Vagina (tissue), 2 donors: ENCODE measurements at regions not wholly inside any gene's neighbourhood (a gene's known extent, or its start where the extent isn't known, plus 50 kb on each side); places are given as distances from the start of the nearest gene placed in this dataset.
A peak's percentile ranks its signal among the peaks of the same experiment; 100 is the strongest.

Experiments used
- DNase-seq, 2 donors: peaks; one replicate each; pipeline ENCODE4 v3.0.0-alpha.2; 2017; ENCODE audit errors: extremely low spot score in 2 of 2
- H3K27ac ChIP-seq: fragments of 200-600 bp; sonication (generic); one replicate; pipeline ENCODE4 v1.5.1; 2019
- H3K27me3 ChIP-seq: fragments of 200-600 bp; sonication (generic); one replicate; pipeline ENCODE4 v1.5.1; 2019
- H3K36me3 ChIP-seq, 2 donors: fragments of 200-600 bp; sonication (generic); one replicate each; pipeline ENCODE4 v1.5.1; 2017 to 2019
- H3K4me1 ChIP-seq: fragments of 200-600 bp; sonication (generic); one replicate; pipeline ENCODE4 v1.5.1; 2019
- H3K4me3 ChIP-seq, 2 donors: fragments of 200-600 bp; sonication (generic); 1 replicate in 1 of 2; 2 replicates in 1 of 2; pipeline ENCODE4 v1.5.1; 2016 to 2019
- H3K9me3 ChIP-seq: fragments of 200-600 bp; sonication (generic); one replicate; pipeline ENCODE4 v1.5.1; 2019
- CTCF ChIP-seq, 3 experiments: fragments of 450-650 bp in 2 of 3; fragments of 200-600 bp in 1 of 3; sonication (generic) in 1 of 3; IDR thresholded peaks; one replicate each; pipeline ENCODE4 v1.5.1; 2017 to 2019; ENCODE audit warnings: antibody characterized with exemption in 3 of 3, mild to moderate bottlenecking in 2 of 3, moderate library complexity in 2 of 3
- POLR2A ChIP-seq, 2 donors: fragments of 450-650 bp; IDR thresholded peaks; one replicate each; pipeline ENCODE4 v1.6.1; 2017; ENCODE audit warnings: antibody characterized with exemption in 2 of 2, mild to moderate bottlenecking in 2 of 2, moderate library complexity in 2 of 2
- POLR2AphosphoS5 ChIP-seq, 2 donors: sonication (generic); formaldehyde crosslinking; IDR thresholded peaks; one replicate each; pipeline ENCODE4 v1.9.0; 2017; ENCODE audit warnings: antibody characterized with exemption in 2 of 2, mild to moderate bottlenecking in 2 of 2, low read depth in 1 of 2; ENCODE audit not compliant: insufficient read depth in 1 of 2
- intact Hi-C: fragments of 100-400 bp; cut with DNase I; formaldehyde crosslinking; loops from one replicate; pipeline ENCODE4 v1.15.1; 2023

- H3K9me3 ChIP-seq, result no peaks in the 10 kb centered on the region
- no peak overlapping the region for H3K27ac ChIP-seq
- no peaks in the 10 kb centered on the region for H3K4me1 ChIP-seq
- no peaks in the 10 kb centered on the region for H3K36me3 ChIP-seq
- no peak overlapping the region for H3K4me3 ChIP-seq
- TF ChIP-seq POLR2AphosphoS5 (IDR thresholded peaks at IDR 0.05; ENCODE audit: insufficient read depth in 1 of 2, low read depth in 1 of 2), result no peak
- no peak for TF ChIP-seq CTCF (IDR thresholded peaks at IDR 0.05)
- no peak for TF ChIP-seq POLR2A (IDR thresholded peaks at IDR 0.05)
- intact Hi-C loops, result no loop called here
- DNase-seq, result no peak
- H3K27me3 ChIP-seq, result no peaks in the 10 kb centered on the region
These were observed 97.6 kb upstream of the TBX20 start for GRCh38 chr7:35351466-35351865.

GRCh38 chr7:35348611-35349400 lies 94.9 kb upstream of the TBX20 start:
- DNase-seq, result peak in 1 of 2 donors; percentile 58
- intact Hi-C loops, result no loop called here
- H3K27ac ChIP-seq, result no peak overlapping the region

GRCh38 chr7:35342786-35343185 lies 88.9 kb upstream of the TBX20 start:
- Histone ChIP-seq H3K27ac (no peak overlapping the region), H3K9me3 (no peaks in the 10 kb centered on the region), H3K4me1 (no peaks in the 10 kb centered on the region), H3K27me3 (no peaks in the 10 kb centered on the region), H3K36me3 (no peaks in the 10 kb centered on the region), H3K4me3 (no peak overlapping the region)
- DNase-seq, result peak in 1 of 2 donors; percentile 52
- intact Hi-C loops, result no loop called here
- TF ChIP-seq POLR2AphosphoS5 (IDR thresholded peaks at IDR 0.05; ENCODE audit: insufficient read depth in 1 of 2, low read depth in 1 of 2), result no peak
- TF ChIP-seq POLR2A (IDR thresholded peaks at IDR 0.05), result no peak
- TF ChIP-seq CTCF (IDR thresholded peaks at IDR 0.05), result no peak

More at GRCh38 chr7:35348611-35349400, 94.9 kb upstream of the TBX20 start:
- H3K4me3 ChIP-seq, result no peak overlapping the region
- TF ChIP-seq POLR2AphosphoS5 (IDR thresholded peaks at IDR 0.05; ENCODE audit: insufficient read depth in 1 of 2, low read depth in 1 of 2) (no peak), CTCF (IDR thresholded peaks at IDR 0.05) (no peak), POLR2A (IDR thresholded peaks at IDR 0.05) (no peak)
- H3K27me3 ChIP-seq, result no peaks in the 10 kb centered on the region
- no peaks in the 10 kb centered on the region for H3K36me3 ChIP-seq
- H3K4me1 ChIP-seq, result no peaks in the 10 kb centered on the region
- H3K9me3 ChIP-seq, result no peaks in the 10 kb centered on the region

DNA sequence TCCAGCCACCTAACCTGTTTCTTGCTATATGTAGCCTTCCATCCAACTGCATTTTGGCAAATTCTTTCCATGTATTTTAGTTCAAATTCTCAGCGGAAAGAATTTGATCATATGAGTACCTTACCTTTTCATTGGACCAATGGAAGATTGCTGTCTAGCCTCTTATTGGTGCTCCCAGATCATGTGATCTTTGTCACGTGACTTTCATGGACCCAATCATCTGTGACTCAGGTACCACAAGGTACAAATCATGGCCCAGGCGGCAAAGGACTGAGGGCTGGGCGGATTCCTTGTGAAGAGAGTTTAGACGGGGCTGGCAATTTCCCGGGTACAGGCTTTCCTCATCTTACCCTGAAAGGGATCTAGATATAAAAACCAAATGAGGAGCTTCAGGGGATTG lies 85.9 kb upstream of the TBX20 start:
- H3K27ac ChIP-seq, result no peak overlapping the region
- no peaks in the 10 kb centered on the region for H3K36me3 ChIP-seq
- no peaks in the 10 kb centered on the region for H3K9me3 ChIP-seq
- no peaks in the 10 kb centered on the region for H3K27me3 ChIP-seq
- intact Hi-C loops, result loop anchor here (2.0 kb wide), 1 partner anchor 45 kb away; no protein-coding TSS in a partner anchor
- H3K4me3 ChIP-seq, result no peak overlapping the region
- no peak for TF ChIP-seq POLR2AphosphoS5 (IDR thresholded peaks at IDR 0.05; ENCODE audit: insufficient read depth in 1 of 2, low read depth in 1 of 2)
- no peak for TF ChIP-seq POLR2A (IDR thresholded peaks at IDR 0.05)
- TF ChIP-seq CTCF (IDR thresholded peaks at IDR 0.05), result no peak
- H3K4me1 ChIP-seq, result no peaks in the 10 kb centered on the region
- peak in 1 of 2 donors; percentile 20 for DNase-seq

GRCh38 chr7:35336444-35336843 lies 82.5 kb upstream of the TBX20 start:
- no peak for DNase-seq
- no peak for TF ChIP-seq POLR2AphosphoS5 (IDR thresholded peaks at IDR 0.05; ENCODE audit: insufficient read depth in 1 of 2, low read depth in 1 of 2)
- no peak for TF ChIP-seq POLR2A (IDR thresholded peaks at IDR 0.05)
- no peak for TF ChIP-seq CTCF (IDR thresholded peaks at IDR 0.05)
- Histone ChIP-seq H3K36me3 (no peaks in the 10 kb centered on the region), H3K27me3 (no peaks in the 10 kb centered on the region), H3K9me3 (no peaks in the 10 kb centered on the region), H3K27ac (no peak overlapping the region), H3K4me3 (no peak overlapping the region), H3K4me1 (no peaks in the 10 kb centered on the region)
- intact Hi-C loops, result no loop called here
